Keratinocyte (primary cell): ENCODE measurements at regions not wholly inside any gene's neighbourhood (a gene's known extent, or its start where the extent isn't known, plus 50 kb on each side); places are given as distances from the start of the nearest gene placed in this dataset.
A peak's percentile ranks its signal among the peaks of the same experiment; 100 is the strongest.

Experiments used
- DNase-seq: peaks from one replicate; pipeline ENCODE4 v3.0.0-alpha.2; 2011; ENCODE audit warnings: low read depth, missing footprints, low spot score
- FAIRE-seq: peaks from 2 replicates; lab custom pipeline; 2011; peaks lifted over from hg19 to GRCh38; lab: Jason Lieb, UNC
- H2AFZ ChIP-seq: 2 replicates; pipeline ENCODE4 v1.6.0; 2012; ENCODE audit warnings: low read length, control low read depth, inconsistent platforms; ENCODE audit not compliant: control insufficient read depth
- H3K27ac ChIP-seq: 2 replicates; pipeline ENCODE4 v1.5.1; 2011; ENCODE audit warnings: low read length; ENCODE audit not compliant: control insufficient read depth, insufficient read depth
- H3K27me3 ChIP-seq: 3 replicates; pipeline ENCODE4 v1.6.0; 2011; ENCODE audit warnings: low read length; ENCODE audit not compliant: control insufficient read depth, insufficient read depth; ENCODE audit errors: extremely low read depth
- H3K36me3 ChIP-seq, 2 experiments: 2 replicates in 1 of 2; 3 replicates in 1 of 2; pipeline ENCODE4 v1.5.1; 2011; ENCODE audit warnings: low read length in 2 of 2, mild to moderate bottlenecking in 1 of 2; ENCODE audit not compliant: control insufficient read depth in 2 of 2, insufficient read depth in 2 of 2; ENCODE audit errors: extremely low read depth in 1 of 2
- H3K4me1 ChIP-seq: 3 replicates; pipeline ENCODE4 v1.5.1; 2011; ENCODE audit warnings: low read length; ENCODE audit not compliant: control insufficient read depth, insufficient read depth; ENCODE audit errors: extremely low read depth
- H3K4me2 ChIP-seq: 3 replicates; pipeline ENCODE4 v1.6.0; 2011; ENCODE audit warnings: low read depth, low read length; ENCODE audit not compliant: control insufficient read depth, insufficient read depth; ENCODE audit errors: extremely low read depth
- H3K4me3 ChIP-seq, 3 experiments: fragments of 200-600 bp in 1 of 3; sonication (generic) in 1 of 3; 2 replicates in 2 of 3; 3 replicates in 1 of 3; pipeline ENCODE4 v1.5.1; 2011 to 2016; ENCODE audit warnings: low read length in 3 of 3, mild to moderate bottlenecking in 3 of 3, control low read depth in 2 of 3, inconsistent platforms in 1 of 3, low read depth in 1 of 3, mixed read lengths in 1 of 3, mixed run types in 1 of 3, moderate library complexity in 1 of 3; ENCODE audit not compliant: control insufficient read depth in 2 of 3, insufficient read depth in 2 of 3; ENCODE audit errors: extremely low read depth in 1 of 3
- H3K79me2 ChIP-seq: 2 replicates; pipeline ENCODE4 v1.6.0; 2012; ENCODE audit warnings: low read length; ENCODE audit not compliant: control insufficient read depth, insufficient read depth
- H3K9ac ChIP-seq: 3 replicates; pipeline ENCODE4 v1.6.0; 2011; ENCODE audit warnings: low read length; ENCODE audit not compliant: control insufficient read depth, insufficient read depth; ENCODE audit errors: extremely low read depth
- H3K9me1 ChIP-seq: 3 replicates; pipeline ENCODE4 v1.6.0; 2011; ENCODE audit warnings: low read length; ENCODE audit not compliant: control insufficient read depth, insufficient read depth; ENCODE audit errors: extremely low read depth
- H3K9me3 ChIP-seq: 2 replicates; pipeline ENCODE4 v1.5.1; 2012; ENCODE audit warnings: low read depth, low read length; ENCODE audit not compliant: control insufficient read depth
- H4K20me1 ChIP-seq: 3 replicates; pipeline ENCODE4 v1.6.0; 2011; ENCODE audit warnings: low read length; ENCODE audit not compliant: control insufficient read depth, insufficient read depth; ENCODE audit errors: extremely low read depth
- CTCF ChIP-seq, 3 experiments: IDR thresholded peaks in 1 of 3; conservative IDR thresholded peaks in 1 of 3; optimal IDR thresholded peaks in 1 of 3; 2 replicates in 2 of 3; 3 replicates in 1 of 3; pipeline versions ENCODE3 to v1.5.1; 2011; ENCODE audit warnings: low read length in 3 of 3, mild to moderate bottlenecking in 3 of 3, moderate library complexity in 2 of 3, control low read depth in 1 of 3, inconsistent platforms in 1 of 3; ENCODE audit not compliant: insufficient read depth in 2 of 3; ENCODE audit errors: extremely low read depth in 1 of 3
- EZH2 ChIP-seq: IDR thresholded peaks from one replicate; pipeline ENCODE4 v1.6.1; 2012; ENCODE audit warnings: inconsistent platforms, mild to moderate bottlenecking, low read length, moderate library complexity
- dilution Hi-C: fragments of 300-500 bp; cut with MboI; formaldehyde crosslinking; loops from one replicate; pipeline ENCODE4 v1.7.0; 2020; ENCODE audit warnings: low sequenced_read_pairs; ENCODE audit not compliant: extremely low pct_ligation_motif_present

- FAIRE-seq: peak; percentile 23
- no peaks in the 10 kb centered on the region for H3K79me2 ChIP-seq
- no peak overlapping the region for H3K27ac ChIP-seq
- H3K36me3 ChIP-seq: no peaks in the 10 kb centered on the region
- no peak overlapping the region for H3K4me3 ChIP-seq
- TF ChIP-seq EZH2 (no peak), CTCF (optimal IDR thresholded peaks at IDR 0.05 in 1 of 3, IDR thresholded peaks at IDR 0.05 in 1 of 3, conservative IDR thresholded peaks at IDR 0.05 in 1 of 3; ENCODE audit: extremely low read depth in 1 of 3, insufficient read depth in 2 of 3, low read length in 3 of 3) (no peak)
- H3K9ac ChIP-seq: no peak overlapping the region
- H3K27me3 ChIP-seq: no peaks in the 10 kb centered on the region
- no peaks in the 10 kb centered on the region for H3K9me3 ChIP-seq
- dilution Hi-C loops: no loop called here
- no peak overlapping the region for H3K4me2 ChIP-seq
- H2AFZ ChIP-seq: no peak overlapping the region
- H3K9me1 ChIP-seq: no peaks in the 10 kb centered on the region
- no peak for DNase-seq
- peaks cover 21% of the 10 kb centered on the region for H3K4me1 ChIP-seq
- no peaks in the 10 kb centered on the region for H4K20me1 ChIP-seq
Observed at GRCh38 chr3:127458696-127459604, 131.6 kb downstream of the TPRA1 start.

DNA sequence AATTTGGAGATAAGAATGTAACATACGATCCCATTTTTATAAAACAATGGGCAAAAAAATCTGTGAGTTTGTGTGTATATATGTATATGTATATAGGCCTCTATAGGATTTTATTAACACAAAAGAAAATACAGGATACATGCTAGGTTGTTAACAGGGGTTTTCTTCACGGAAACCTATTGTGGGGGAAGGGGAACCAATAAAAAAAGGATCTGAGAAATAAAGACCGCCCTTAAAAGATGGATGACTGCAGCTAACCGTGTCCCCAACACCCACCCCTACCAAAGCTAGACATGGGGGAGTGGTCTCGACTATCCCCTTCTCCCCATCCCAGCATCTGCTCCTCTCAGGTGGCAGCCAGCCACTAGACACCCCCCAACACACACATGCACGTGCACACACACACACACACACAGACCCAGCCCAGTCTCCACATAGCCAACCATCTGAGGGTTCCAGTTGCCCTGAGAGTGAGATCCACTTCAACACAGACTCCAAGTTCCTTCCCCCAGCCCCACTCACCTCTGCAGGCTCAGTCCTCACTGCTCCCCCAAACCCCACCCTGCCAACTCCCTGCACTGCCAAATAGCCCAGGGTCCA, 132.9 kb downstream of the TPRA1 start:
- no peak for TF ChIP-seq EZH2
- TF ChIP-seq CTCF (optimal IDR thresholded peaks at IDR 0.05 in 1 of 3, IDR thresholded peaks at IDR 0.05 in 1 of 3, conservative IDR thresholded peaks at IDR 0.05 in 1 of 3; ENCODE audit: extremely low read depth in 1 of 3, insufficient read depth in 2 of 3, low read length in 3 of 3): no peak
- H3K4me1 ChIP-seq: peaks cover 21% of the 10 kb centered on the region
- no peaks in the 10 kb centered on the region for H3K27me3 ChIP-seq
- H3K4me3 ChIP-seq: peak overlapping the region in 2 of 3 experiments; percentile 46 to 74
- dilution Hi-C loops: no loop called here
- no peak overlapping the region for H2AFZ ChIP-seq
- no peak for DNase-seq
- H3K4me2 ChIP-seq: peak overlapping the region; percentile 91
- H4K20me1 ChIP-seq: no peaks in the 10 kb centered on the region
- H3K9ac ChIP-seq: no peak overlapping the region
- no peaks in the 10 kb centered on the region for H3K9me1 ChIP-seq
- H3K27ac ChIP-seq: no peak overlapping the region
- FAIRE-seq: no peak
- H3K36me3 ChIP-seq: no peaks in the 10 kb centered on the region
- no peaks in the 10 kb centered on the region for H3K9me3 ChIP-seq
- no peaks in the 10 kb centered on the region for H3K79me2 ChIP-seq
